ENCODE measurements at regions not wholly inside any gene's neighbourhood (a gene's known extent, or its start where the extent isn't known, plus 50 kb on each side); places are given as distances from the start of the nearest gene placed in this dataset.

DNA sequence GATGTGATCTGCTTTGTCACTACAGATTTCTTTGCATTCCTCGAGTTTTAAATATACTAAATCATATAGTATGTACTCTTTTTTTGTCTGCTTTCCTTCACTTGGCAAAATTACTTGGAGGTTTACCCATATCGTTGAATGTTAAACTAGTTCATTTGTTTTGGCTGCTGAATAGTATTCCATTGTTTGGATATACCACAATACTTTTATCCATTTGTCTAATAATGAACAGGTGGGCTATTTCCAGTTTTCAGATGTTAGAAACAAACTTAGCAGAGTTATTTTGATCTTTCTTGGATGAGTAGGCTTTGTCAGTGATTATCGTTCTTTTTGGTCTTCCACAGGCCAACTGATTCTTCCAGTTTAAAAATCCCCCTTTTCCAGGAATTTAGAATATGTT lies 154.0 kb upstream of the TGFBR2 start:
- TF ChIP-seq, protein P1, sequence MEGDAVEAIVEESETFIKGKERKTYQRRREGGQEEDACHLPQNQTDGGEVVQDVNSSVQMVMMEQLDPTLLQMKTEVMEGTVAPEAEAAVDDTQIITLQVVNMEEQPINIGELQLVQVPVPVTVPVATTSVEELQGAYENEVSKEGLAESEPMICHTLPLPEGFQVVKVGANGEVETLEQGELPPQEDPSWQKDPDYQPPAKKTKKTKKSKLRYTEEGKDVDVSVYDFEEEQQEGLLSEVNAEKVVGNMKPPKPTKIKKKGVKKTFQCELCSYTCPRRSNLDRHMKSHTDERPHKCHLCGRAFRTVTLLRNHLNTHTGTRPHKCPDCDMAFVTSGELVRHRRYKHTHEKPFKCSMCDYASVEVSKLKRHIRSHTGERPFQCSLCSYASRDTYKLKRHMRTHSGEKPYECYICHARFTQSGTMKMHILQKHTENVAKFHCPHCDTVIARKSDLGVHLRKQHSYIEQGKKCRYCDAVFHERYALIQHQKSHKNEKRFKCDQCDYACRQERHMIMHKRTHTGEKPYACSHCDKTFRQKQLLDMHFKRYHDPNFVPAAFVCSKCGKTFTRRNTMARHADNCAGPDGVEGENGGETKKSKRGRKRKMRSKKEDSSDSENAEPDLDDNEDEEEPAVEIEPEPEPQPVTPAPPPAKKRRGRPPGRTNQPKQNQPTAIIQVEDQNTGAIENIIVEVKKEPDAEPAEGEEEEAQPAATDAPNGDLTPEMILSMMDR (IDR thresholded peaks at IDR 0.05): no peak
- TF ChIP-seq POLR2AphosphoS5 (IDR thresholded peaks at IDR 0.05) (no peak), EP300 (IDR thresholded peaks at IDR 0.05) (no peak), POLR2A (IDR thresholded peaks at IDR 0.05) (no peak)
